CD4-positive, alpha-beta memory T cell (primary cell): ENCODE measurements at regions not wholly inside any gene's neighbourhood (a gene's known extent, or its start where the extent isn't known, plus 50 kb on each side); places are given as distances from the start of the nearest gene placed in this dataset.

Source experiments
- CTCF ChIA-PET: fragments of 350-600 bp; sonication (Branson Sonifier 250); formaldehyde crosslinking; loops from one replicate; lab custom pipeline; 2021; ENCODE audit warnings: inconsistent platforms; ENCODE audit not compliant: partially characterized antibody; lab: Charles Lee
- POLR2A ChIA-PET: fragments of 350-600 bp; sonication (Branson Sonifier 250); formaldehyde crosslinking; loops from one replicate; lab custom pipeline; 2021; ENCODE audit not compliant: partially characterized antibody; lab: Charles Lee
- DNase-seq, 5 donors: peaks; one replicate each; pipeline versions ENCODE4 v3.0.0 to v3.0.0-alpha.2; 2020 to 2022; ENCODE audit warnings: mixed read lengths in 1 of 5
- H3K27ac ChIP-seq: one replicate; pipeline ENCODE4 v1.7.0; 2013; ENCODE audit warnings: low read depth, low read length
- H3K27me3 ChIP-seq: 2 replicates; pipeline ENCODE4 v1.7.0; 2013; ENCODE audit warnings: mild to moderate bottlenecking, low read length, moderate library complexity; ENCODE audit not compliant: insufficient read depth
- H3K36me3 ChIP-seq: 2 replicates; pipeline ENCODE4 v1.7.0; 2013; ENCODE audit warnings: mild to moderate bottlenecking, low read length, moderate library complexity; ENCODE audit not compliant: insufficient read depth
- H3K4me1 ChIP-seq: 2 replicates; pipeline ENCODE4 v1.7.0; 2013; ENCODE audit warnings: mild to moderate bottlenecking, low read length, moderate library complexity; ENCODE audit not compliant: insufficient read depth
- H3K4me3 ChIP-seq, 2 donors: one replicate each; pipeline ENCODE4 v1.7.0; 2013; ENCODE audit warnings: low read length in 2 of 2, mild to moderate bottlenecking in 1 of 2
- H3K9me3 ChIP-seq, 2 donors: one replicate each; pipeline ENCODE4 v1.7.0; 2013; ENCODE audit warnings: low read length in 2 of 2, control low read depth in 1 of 2; ENCODE audit not compliant: control insufficient read depth in 1 of 2
- H3K27ac Mint-ChIP-seq, 7 donors: one replicate each; pipeline ENCODE4 v1.8.0; 2020 to 2021; ENCODE audit warnings: mixed read lengths in 7 of 7, mild to moderate bottlenecking in 6 of 7, inconsistent platforms in 3 of 7, moderate library complexity in 3 of 7
- H3K27me3 Mint-ChIP-seq, 2 donors: one replicate each; pipeline ENCODE4 v1.8.0; 2020 to 2021; ENCODE audit warnings: mixed read lengths in 2 of 2
- H3K36me3 Mint-ChIP-seq, 2 donors: one replicate each; pipeline ENCODE4 v1.8.0; 2020 to 2021; ENCODE audit warnings: mixed read lengths in 2 of 2, inconsistent platforms in 1 of 2, mild to moderate bottlenecking in 1 of 2
- H3K4me1 Mint-ChIP-seq, 4 donors: one replicate each; pipeline ENCODE4 v1.8.0; 2020 to 2021; ENCODE audit warnings: mixed read lengths in 4 of 4, mild to moderate bottlenecking in 1 of 4
- H3K4me3 Mint-ChIP-seq, 8 donors: one replicate each; pipeline ENCODE4 v1.8.0; 2020 to 2021; ENCODE audit warnings: mixed read lengths in 8 of 8, mild to moderate bottlenecking in 7 of 8, moderate library complexity in 6 of 8, inconsistent platforms in 3 of 8
- H3K9me3 Mint-ChIP-seq, 8 donors: one replicate each; pipeline ENCODE4 v1.8.0; 2020 to 2021; ENCODE audit warnings: mixed read lengths in 8 of 8, mild to moderate bottlenecking in 5 of 8, inconsistent platforms in 3 of 8, moderate library complexity in 1 of 8
- intact Hi-C: fragments of 100-400 bp; cut with micrococcal nuclease; formaldehyde crosslinking; loops from one replicate; pipeline ENCODE4 v1.15.1; 2023

GRCh38 chr14:101082436-101083384 is 179.2 kb upstream of the RTL1 start:
- intact Hi-C loops: no loop called here
- Mint-ChIP-seq H3K4me1 (no peaks in the 10 kb centered on the region), H3K27me3 (peaks cover 25 to 34% of the 10 kb centered on the region in 2 donors), H3K4me3 (no peak overlapping the region), H3K9me3 (peaks cover 0 to 7% (median 4%) of the 10 kb centered on the region in 8 donors), H3K36me3 (no peaks in the 10 kb centered on the region), H3K27ac (no peak overlapping the region)
- Histone ChIP-seq H3K4me3 (no peak overlapping the region), H3K27ac (no peak overlapping the region), H3K27me3 (no peaks in the 10 kb centered on the region), H3K36me3 (no peaks in the 10 kb centered on the region), H3K4me1 (no peaks in the 10 kb centered on the region), H3K9me3 (no peaks in the 10 kb centered on the region)
- ChIA-PET POLR2A (no interaction called here), CTCF (no interaction called here)
- no peak for DNase-seq

DNA sequence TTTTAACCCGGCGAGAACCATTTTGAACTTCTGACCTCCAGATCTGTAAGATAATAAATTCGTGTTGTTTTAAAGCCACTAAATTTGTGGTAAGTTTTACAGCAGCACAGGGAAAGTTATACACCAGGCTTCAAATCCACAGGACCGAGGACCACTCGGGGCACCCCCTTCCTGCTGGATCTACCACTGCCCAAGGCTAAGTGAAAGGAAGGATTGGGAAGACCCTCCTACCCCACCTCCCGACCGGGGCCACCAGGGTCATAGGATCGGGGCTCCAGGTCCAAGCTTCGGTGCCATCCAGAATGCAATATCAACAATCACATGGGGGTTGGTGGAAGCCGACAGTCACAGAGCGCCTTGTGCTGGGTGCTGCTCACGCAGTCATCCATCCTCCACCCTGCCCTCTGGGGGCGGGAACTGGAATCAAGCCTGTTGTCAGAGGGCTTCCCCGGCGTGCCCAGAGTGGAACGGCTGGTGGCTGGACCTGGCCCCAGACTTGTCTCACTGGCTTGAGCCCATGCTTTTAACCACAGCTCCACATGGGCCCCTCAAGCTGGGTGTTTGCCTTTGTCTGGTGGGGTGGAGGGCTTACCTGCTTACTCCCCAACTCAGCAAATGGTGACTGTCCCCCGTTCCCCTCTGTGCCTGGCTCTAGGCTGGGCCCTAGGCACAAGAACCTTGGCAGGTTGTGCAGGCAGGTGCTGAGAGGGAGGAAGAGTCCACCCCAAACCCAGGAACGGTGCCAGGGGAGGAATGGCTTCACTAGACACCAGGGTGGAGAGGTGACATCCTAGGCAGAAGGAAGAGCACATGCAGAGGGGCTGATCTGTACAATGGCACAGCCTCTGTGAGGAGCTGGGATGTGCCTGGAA is 180.3 kb upstream of the RTL1 start:
- H3K9me3 ChIP-seq: no peaks in the 10 kb centered on the region
- CTCF ChIA-PET: no interaction called here
- intact Hi-C loops: no loop called here
- Mint-ChIP-seq H3K27me3 (peaks cover 19 to 26% of the 10 kb centered on the region in 2 donors), H3K9me3 (peaks cover 0 to 7% (median 4%) of the 10 kb centered on the region in 8 donors), H3K27ac (no peak overlapping the region), H3K36me3 (no peaks in the 10 kb centered on the region), H3K4me3 (no peak overlapping the region), H3K4me1 (no peaks in the 10 kb centered on the region)
- no peak overlapping the region for H3K27ac ChIP-seq
- no peak for DNase-seq
- H3K4me1 ChIP-seq: no peaks in the 10 kb centered on the region
- H3K27me3 ChIP-seq: no peaks in the 10 kb centered on the region
- H3K4me3 ChIP-seq: no peak overlapping the region
- no peaks in the 10 kb centered on the region for H3K36me3 ChIP-seq
- POLR2A ChIA-PET: no interaction called here

DNA sequence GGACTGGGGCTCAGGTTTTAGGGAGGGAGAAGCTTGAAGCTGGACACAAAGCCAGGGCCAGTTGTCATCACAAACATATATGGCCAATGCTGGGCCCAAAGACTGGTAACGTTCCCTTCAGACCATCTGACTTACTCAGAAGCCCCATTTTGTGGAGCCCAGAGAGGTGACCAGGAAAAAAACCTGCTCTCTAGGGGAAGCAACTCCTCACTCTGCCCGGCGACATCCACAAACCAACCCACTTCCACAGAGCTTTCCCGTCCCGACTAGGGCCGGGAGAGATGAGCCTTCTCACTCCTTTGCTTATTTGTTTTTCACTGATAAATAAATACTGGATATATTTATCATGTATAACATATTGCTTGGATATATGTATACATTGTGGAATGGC is 180.9 kb upstream of the RTL1 start:
- intact Hi-C loops: no loop called here

GRCh38 chr14:101086926-101087325 is 183.4 kb upstream of the RTL1 start:
- Mint-ChIP-seq H3K36me3 (no peaks in the 10 kb centered on the region), H3K4me3 (no peak overlapping the region), H3K9me3 (peaks cover 0 to 7% (median 3%) of the 10 kb centered on the region in 8 donors), H3K27ac (no peak overlapping the region), H3K27me3 (peaks cover 3 to 14% of the 10 kb centered on the region in 2 donors), H3K4me1 (no peaks in the 10 kb centered on the region)
- no peaks in the 10 kb centered on the region for H3K9me3 ChIP-seq
- no peaks in the 10 kb centered on the region for H3K4me1 ChIP-seq
- DNase-seq: no peak
- ChIA-PET POLR2A (no interaction called here), CTCF (no interaction called here)
- H3K27me3 ChIP-seq: no peaks in the 10 kb centered on the region
- no peaks in the 10 kb centered on the region for H3K36me3 ChIP-seq
- no peak overlapping the region for H3K27ac ChIP-seq
- intact Hi-C loops: no loop called here
- H3K4me3 ChIP-seq: no peak overlapping the region

More for the DNA sequence above, 180.9 kb upstream of the RTL1 start:
- Histone ChIP-seq H3K9me3 (no peaks in the 10 kb centered on the region), H3K27ac (no peak overlapping the region), H3K4me1 (no peaks in the 10 kb centered on the region), H3K4me3 (no peak overlapping the region), H3K36me3 (no peaks in the 10 kb centered on the region), H3K27me3 (no peaks in the 10 kb centered on the region)
- Mint-ChIP-seq H3K36me3 (no peaks in the 10 kb centered on the region), H3K4me1 (no peaks in the 10 kb centered on the region), H3K27ac (no peak overlapping the region), H3K4me3 (no peak overlapping the region), H3K27me3 (peaks cover 15 to 21% of the 10 kb centered on the region in 2 donors), H3K9me3 (peaks cover 0 to 7% (median 4%) of the 10 kb centered on the region in 8 donors)
- DNase-seq: no peak
- POLR2A ChIA-PET: no interaction called here
- CTCF ChIA-PET: no interaction called here

GRCh38 chr14:101087614-101088394 is 184.3 kb upstream of the RTL1 start:
- intact Hi-C loops: no loop called here
- H3K27me3 ChIP-seq: no peaks in the 10 kb centered on the region
- Mint-ChIP-seq H3K36me3 (no peaks in the 10 kb centered on the region), H3K27me3 (peaks cover 3 to 15% of the 10 kb centered on the region in 2 donors), H3K27ac (no peak overlapping the region), H3K4me3 (no peak overlapping the region), H3K4me1 (no peaks in the 10 kb centered on the region), H3K9me3 (peaks cover 0 to 7% (median 3%) of the 10 kb centered on the region in 8 donors)
- no peaks in the 10 kb centered on the region for H3K4me1 ChIP-seq
- DNase-seq: no peak
- H3K27ac ChIP-seq: no peak overlapping the region
- H3K9me3 ChIP-seq: no peaks in the 10 kb centered on the region
- no peaks in the 10 kb centered on the region for H3K36me3 ChIP-seq
- no peak overlapping the region for H3K4me3 ChIP-seq
- CTCF ChIA-PET: no interaction called here
- POLR2A ChIA-PET: no interaction called here

DNA sequence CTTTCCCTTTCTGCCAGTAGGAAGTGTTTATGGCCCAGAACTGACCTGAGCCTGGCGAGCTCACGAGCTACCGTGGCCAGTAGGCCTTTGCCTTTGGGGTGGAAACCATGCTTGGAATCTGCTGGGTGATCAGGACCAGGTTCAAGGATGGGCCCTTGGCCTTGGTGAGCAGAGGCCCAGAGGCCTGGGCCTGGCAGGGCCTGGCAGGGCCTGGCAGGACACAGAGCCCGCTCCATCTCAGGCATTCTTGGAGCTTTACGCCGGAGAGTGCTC is 184.8 kb upstream of the RTL1 start:
- ChIA-PET CTCF (no interaction called here), POLR2A (no interaction called here)
- Histone ChIP-seq H3K9me3 (no peaks in the 10 kb centered on the region), H3K4me1 (no peaks in the 10 kb centered on the region), H3K27me3 (no peaks in the 10 kb centered on the region), H3K27ac (no peak overlapping the region), H3K36me3 (no peaks in the 10 kb centered on the region), H3K4me3 (no peak overlapping the region)
- peaks cover 0 to 7% (median 3%) of the 10 kb centered on the region in 8 donors for H3K9me3 Mint-ChIP-seq
- no peaks in the 10 kb centered on the region for H3K4me1 Mint-ChIP-seq
- H3K27ac Mint-ChIP-seq: no peak overlapping the region
- DNase-seq: no peak
- H3K27me3 Mint-ChIP-seq: peaks cover 3 to 14% of the 10 kb centered on the region in 2 donors
- intact Hi-C loops: no loop called here
- H3K36me3 Mint-ChIP-seq: no peaks in the 10 kb centered on the region
- H3K4me3 Mint-ChIP-seq: no peak overlapping the region

- H3K9me3 ChIP-seq: no peaks in the 10 kb centered on the region
- no peaks in the 10 kb centered on the region for H3K36me3 Mint-ChIP-seq
- H3K27me3 ChIP-seq: no peaks in the 10 kb centered on the region
- H3K4me3 ChIP-seq: no peak overlapping the region
- H3K9me3 Mint-ChIP-seq: peaks cover 0 to 7% (median 3%) of the 10 kb centered on the region in 8 donors
- POLR2A ChIA-PET: no interaction called here
- no peak overlapping the region for H3K4me3 Mint-ChIP-seq
- CTCF ChIA-PET: no interaction called here
- H3K27me3 Mint-ChIP-seq: peaks cover 3 to 14% of the 10 kb centered on the region in 2 donors
- H3K36me3 ChIP-seq: no peaks in the 10 kb centered on the region
- H3K27ac Mint-ChIP-seq: no peak overlapping the region
- H3K4me1 ChIP-seq: no peaks in the 10 kb centered on the region
- intact Hi-C loops: no loop called here
- H3K27ac ChIP-seq: no peak overlapping the region
- no peaks in the 10 kb centered on the region for H3K4me1 Mint-ChIP-seq
- DNase-seq: no peak
Observed at GRCh38 chr14:101088714-101089113, 185.2 kb upstream of the RTL1 start.
